ENCODE measurements at regions not wholly inside any gene's neighbourhood (a gene's known extent, or its start where the extent isn't known, plus 50 kb on each side); places are given as distances from the start of the nearest gene placed in this dataset.
"Not testable (repeated sequence)": the region's sequence is repeated elsewhere in the genome, so short reads cannot be mapped to it uniquely, and the experiment has no call there.

GRCh38 chr9:40935336-40935735 is 193.1 kb downstream of the FOXD4L6 start:
- Mint-ChIP-seq H3K27me3 (ENCODE audit: unreplicated experiment) (no peaks in the 10 kb centered on the region), H3K36me3 (ENCODE audit: unreplicated experiment) (no peaks in the 10 kb centered on the region), H3K4me3 (ENCODE audit: unreplicated experiment) (no peak overlapping the region), H3K9me3 (ENCODE audit: unreplicated experiment) (peaks cover 4% of the 10 kb centered on the region), H3K4me1 (ENCODE audit: low read depth, unreplicated experiment) (no peaks in the 10 kb centered on the region), H3K27ac (ENCODE audit: unreplicated experiment) (no peak overlapping the region)
- TF ChIP-seq, protein P1, sequence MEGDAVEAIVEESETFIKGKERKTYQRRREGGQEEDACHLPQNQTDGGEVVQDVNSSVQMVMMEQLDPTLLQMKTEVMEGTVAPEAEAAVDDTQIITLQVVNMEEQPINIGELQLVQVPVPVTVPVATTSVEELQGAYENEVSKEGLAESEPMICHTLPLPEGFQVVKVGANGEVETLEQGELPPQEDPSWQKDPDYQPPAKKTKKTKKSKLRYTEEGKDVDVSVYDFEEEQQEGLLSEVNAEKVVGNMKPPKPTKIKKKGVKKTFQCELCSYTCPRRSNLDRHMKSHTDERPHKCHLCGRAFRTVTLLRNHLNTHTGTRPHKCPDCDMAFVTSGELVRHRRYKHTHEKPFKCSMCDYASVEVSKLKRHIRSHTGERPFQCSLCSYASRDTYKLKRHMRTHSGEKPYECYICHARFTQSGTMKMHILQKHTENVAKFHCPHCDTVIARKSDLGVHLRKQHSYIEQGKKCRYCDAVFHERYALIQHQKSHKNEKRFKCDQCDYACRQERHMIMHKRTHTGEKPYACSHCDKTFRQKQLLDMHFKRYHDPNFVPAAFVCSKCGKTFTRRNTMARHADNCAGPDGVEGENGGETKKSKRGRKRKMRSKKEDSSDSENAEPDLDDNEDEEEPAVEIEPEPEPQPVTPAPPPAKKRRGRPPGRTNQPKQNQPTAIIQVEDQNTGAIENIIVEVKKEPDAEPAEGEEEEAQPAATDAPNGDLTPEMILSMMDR (IDR thresholded peaks at IDR 0.05; ENCODE audit: partially characterized antibody, unreplicated experiment): no peak
- no peak for DNase-seq

DNA sequence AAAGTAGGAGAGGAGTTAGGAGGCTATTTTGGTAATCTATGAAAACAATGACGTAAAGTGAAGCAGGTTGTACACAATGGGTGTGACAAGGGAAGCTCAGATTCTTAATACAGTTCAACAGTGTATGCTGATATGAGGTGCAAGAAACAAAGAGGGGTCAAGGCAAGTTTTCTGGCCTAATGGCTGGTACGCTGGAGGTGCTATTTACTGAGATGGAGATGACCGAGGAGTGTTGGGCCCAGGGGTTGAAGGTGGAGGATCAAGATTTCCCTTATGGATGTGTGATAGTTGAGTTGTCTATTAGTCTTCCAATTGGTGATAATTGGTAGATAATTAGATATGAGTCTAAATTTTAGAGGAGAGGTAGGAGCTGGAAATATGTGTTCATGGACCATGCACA is 194.0 kb downstream of the FOXD4L6 start:
- H3K4me3 Mint-ChIP-seq (ENCODE audit: unreplicated experiment); H3K36me3 Mint-ChIP-seq (ENCODE audit: unreplicated experiment); H3K9me3 Mint-ChIP-seq (ENCODE audit: unreplicated experiment); DNase-seq; H3K27ac Mint-ChIP-seq (ENCODE audit: unreplicated experiment); H3K4me1 Mint-ChIP-seq (ENCODE audit: low read depth, unreplicated experiment); H3K27me3 Mint-ChIP-seq (ENCODE audit: unreplicated experiment): not testable (repeated sequence)

- not testable (repeated sequence) for H3K27me3 Mint-ChIP-seq (ENCODE audit: unreplicated experiment); H3K4me1 Mint-ChIP-seq (ENCODE audit: low read depth, unreplicated experiment); H3K4me3 Mint-ChIP-seq (ENCODE audit: unreplicated experiment); H3K27ac Mint-ChIP-seq (ENCODE audit: unreplicated experiment); DNase-seq; H3K36me3 Mint-ChIP-seq (ENCODE audit: unreplicated experiment)
- H3K9me3 Mint-ChIP-seq (ENCODE audit: unreplicated experiment): peaks cover 24% of the 10 kb centered on the region
Measured at GRCh38 chr9:40930426-40930825, 198.1 kb downstream of the FOXD4L6 start.

DNA sequence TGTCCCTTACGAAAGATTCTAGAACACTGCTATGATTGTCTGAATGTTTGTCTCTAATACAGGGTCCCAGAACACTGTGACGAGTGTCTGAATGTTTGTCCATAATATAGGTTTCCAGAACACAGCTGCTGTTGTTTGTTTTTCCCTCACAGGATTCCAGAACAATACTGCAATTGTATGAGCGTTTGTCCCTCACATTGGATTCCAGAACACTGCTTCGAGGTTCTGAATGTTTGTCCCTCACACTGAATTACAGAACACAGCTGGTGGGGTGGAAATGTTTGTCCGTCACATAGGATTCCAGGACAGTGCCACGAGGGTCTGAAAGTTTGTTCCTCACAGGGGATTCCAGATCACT is 199.0 kb downstream of the FOXD4L6 start:
- H3K4me3 Mint-ChIP-seq (ENCODE audit: unreplicated experiment); DNase-seq; H3K27ac Mint-ChIP-seq (ENCODE audit: unreplicated experiment); H3K27me3 Mint-ChIP-seq (ENCODE audit: unreplicated experiment); H3K4me1 Mint-ChIP-seq (ENCODE audit: low read depth, unreplicated experiment); H3K36me3 Mint-ChIP-seq (ENCODE audit: unreplicated experiment): not testable (repeated sequence)
- peaks cover 34% of the 10 kb centered on the region for H3K9me3 Mint-ChIP-seq (ENCODE audit: unreplicated experiment)

DNA sequence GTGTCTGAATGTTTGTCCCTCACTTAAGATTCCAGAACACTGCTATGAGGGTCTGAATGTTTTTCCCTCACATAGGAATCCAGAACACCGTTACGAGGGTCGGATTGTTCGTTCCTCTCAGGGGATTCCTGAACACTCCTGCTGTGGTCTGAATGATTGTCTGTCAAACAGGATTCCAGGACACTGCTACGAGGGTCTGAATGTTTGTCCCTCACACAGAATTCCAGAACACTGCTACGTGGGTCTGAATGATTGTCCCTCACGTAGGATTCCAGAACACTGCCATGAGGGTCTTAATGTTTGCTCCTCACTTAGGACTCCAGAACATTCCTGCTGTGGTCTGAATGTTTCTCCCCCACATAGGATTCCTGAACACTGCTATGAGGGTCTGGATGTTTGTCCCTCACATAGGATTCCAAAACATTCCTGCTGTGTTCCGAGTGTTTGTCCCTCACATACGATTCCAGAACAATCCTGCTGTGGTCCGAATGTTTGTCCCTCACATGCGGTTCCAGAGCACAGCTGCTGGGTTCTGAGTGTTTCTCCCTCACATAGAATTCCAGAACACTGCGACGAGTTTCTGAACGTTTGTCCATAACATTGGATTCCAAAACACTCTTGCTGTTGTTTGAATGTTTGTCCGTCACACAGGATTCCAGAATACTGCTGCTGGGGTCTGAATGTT is 199.5 kb downstream of the FOXD4L6 start:
- Mint-ChIP-seq H3K9me3 (ENCODE audit: unreplicated experiment) (peaks cover 34% of the 10 kb centered on the region), H3K4me1 (ENCODE audit: low read depth, unreplicated experiment) (no peaks in the 10 kb centered on the region), H3K36me3 (ENCODE audit: unreplicated experiment) (peaks cover 8% of the 10 kb centered on the region), H3K27ac (ENCODE audit: unreplicated experiment) (no peak overlapping the region), H3K4me3 (ENCODE audit: unreplicated experiment) (no peak overlapping the region), H3K27me3 (ENCODE audit: unreplicated experiment) (peaks cover 8% of the 10 kb centered on the region)
- DNase-seq: no peak
- TF ChIP-seq, protein P1 (IDR thresholded peaks at IDR 0.05; ENCODE audit: partially characterized antibody, unreplicated experiment): no peak

DNA sequence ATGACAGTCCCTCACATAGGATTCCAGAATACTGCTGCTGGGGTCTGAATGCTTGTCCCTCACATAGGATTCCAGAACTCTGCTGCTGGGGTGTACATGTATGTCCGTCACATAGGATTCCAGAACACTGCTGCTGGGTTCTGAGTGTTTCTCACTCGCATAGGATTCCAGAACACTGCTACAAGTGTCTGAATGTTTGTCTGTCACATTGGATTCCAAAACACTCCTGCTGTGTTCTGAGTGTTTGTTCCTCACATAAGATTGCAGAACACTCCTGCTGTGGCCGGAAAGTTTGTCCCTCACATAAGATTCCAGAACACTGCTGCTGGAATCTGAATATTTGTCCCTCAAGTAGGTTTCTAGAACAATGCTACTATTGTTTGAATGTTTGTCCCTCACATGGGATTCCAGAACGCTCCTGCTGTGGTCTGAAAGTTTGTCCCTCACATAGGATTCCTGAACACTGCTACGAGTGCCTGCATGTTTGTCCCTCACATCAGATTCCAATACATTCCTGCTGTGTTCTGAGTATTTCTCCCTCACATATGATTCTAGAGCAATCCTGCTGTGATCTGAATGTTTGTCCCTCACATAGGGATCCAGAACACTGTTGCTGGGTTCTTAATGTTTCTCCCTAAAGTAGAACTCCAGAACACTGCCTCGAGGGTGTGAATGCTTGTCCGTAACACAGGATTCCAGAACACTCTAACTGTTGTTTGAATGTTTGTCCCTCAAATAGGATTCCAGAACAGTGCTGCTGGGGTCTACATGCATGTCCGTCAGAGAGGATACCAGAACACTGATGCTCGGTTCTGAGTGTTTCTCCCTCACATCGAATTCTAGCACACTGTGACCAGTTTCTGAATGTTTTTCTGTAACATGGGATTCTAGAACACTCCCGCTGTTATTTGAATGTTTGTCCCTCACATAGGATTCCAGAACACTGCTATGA is 200.4 kb downstream of the FOXD4L6 start:
- peaks cover 8% of the 10 kb centered on the region for H3K27me3 Mint-ChIP-seq (ENCODE audit: unreplicated experiment)

More for the DNA sequence above, 200.4 kb downstream of the FOXD4L6 start:
- Mint-ChIP-seq H3K9me3 (ENCODE audit: unreplicated experiment) (peaks cover 38% of the 10 kb centered on the region), H3K27ac (ENCODE audit: unreplicated experiment) (no peak overlapping the region), H3K4me3 (ENCODE audit: unreplicated experiment) (no peak overlapping the region), H3K36me3 (ENCODE audit: unreplicated experiment) (peaks cover 8% of the 10 kb centered on the region), H3K4me1 (ENCODE audit: low read depth, unreplicated experiment) (no peaks in the 10 kb centered on the region)
- TF ChIP-seq, protein P1 (IDR thresholded peaks at IDR 0.05; ENCODE audit: partially characterized antibody, unreplicated experiment): no peak
- no peak for DNase-seq
